Forelimb muscle (tissue), 1 donor: ENCODE measurements at regions not wholly inside any gene's neighbourhood (a gene's known extent, or its start where the extent isn't known, plus 50 kb on each side); places are given as distances from the start of the nearest gene placed in this dataset.

Experiments used
- DNase-seq: peaks from one replicate; pipeline ENCODE4 v3.0.0-alpha.2; 2013; ENCODE audit warnings: low read depth

- no peak for DNase-seq
Measured at GRCh38 chr3:124402791-124403190, 327.5 kb upstream of the UMPS start.

GRCh38 chr3:124404621-124405020 is 325.6 kb upstream of the UMPS start:
- DNase-seq = no peak

DNA sequence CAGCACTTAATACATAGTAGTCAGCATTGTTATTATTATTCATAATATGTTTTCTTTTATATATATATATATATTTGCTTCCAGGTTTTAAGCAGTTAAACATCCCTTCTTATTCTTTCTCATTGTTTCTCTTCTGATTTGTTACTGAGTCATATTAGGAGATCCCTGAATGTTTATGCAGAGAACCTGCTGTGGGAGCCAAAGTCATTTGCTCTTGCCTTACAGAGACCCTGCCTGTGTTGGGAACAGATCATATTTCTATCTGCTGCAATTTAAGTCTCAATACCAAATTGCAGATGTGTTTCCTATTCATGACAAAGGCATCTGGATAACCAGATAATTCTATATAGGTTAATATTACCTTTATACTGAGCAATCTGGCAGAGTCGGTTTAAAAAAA is 323.0 kb upstream of the UMPS start:
- no peak for DNase-seq

DNA sequence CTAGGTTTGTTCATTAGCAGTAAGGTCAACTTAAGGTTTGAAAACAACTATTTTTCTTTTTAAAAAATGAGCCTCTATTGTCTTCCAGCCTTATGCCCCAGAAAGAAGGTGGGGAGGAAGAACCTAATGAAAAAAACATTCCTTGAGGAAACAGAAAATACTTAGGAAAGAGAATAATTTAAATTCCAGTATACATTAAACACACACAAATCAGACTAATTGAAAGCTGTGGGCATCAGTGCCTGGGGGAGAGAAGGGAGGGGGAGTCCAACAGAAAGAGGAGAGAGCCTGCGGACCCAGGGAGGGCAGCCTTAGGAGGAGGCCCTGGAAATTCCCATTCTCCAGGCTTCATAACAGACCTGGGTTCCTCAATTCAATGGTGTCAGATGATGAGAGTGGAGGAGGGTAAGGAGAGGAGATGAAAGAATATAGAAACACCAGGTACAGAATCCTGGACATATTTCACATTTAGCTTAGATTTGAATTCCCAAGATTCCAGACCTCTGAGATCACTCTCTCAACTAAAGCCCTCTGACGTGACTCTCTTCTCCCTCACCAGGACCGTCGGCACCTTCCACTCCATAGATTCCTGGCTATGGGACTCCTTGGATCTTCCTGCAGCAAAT is 320.5 kb upstream of the UMPS start:
- no peak for DNase-seq

DNA sequence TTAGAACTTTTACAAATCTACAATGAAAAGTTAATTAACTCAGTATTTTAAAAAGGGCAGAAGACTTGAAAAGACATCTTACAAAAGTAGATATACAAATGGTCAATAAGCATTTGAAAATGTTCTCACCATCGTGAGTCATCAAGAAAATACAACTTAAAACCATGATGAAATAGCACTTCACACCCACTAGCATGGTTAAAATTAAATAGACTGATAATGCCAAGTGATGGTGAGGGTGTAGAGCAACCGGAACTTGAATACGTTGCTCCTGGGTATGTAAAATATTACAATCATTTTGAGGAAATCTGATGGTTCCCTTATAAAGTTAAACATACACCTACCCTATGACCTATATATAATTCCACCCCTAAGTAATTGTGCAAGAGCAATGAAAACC is 319.8 kb upstream of the UMPS start:
- DNase-seq = no peak

DNA sequence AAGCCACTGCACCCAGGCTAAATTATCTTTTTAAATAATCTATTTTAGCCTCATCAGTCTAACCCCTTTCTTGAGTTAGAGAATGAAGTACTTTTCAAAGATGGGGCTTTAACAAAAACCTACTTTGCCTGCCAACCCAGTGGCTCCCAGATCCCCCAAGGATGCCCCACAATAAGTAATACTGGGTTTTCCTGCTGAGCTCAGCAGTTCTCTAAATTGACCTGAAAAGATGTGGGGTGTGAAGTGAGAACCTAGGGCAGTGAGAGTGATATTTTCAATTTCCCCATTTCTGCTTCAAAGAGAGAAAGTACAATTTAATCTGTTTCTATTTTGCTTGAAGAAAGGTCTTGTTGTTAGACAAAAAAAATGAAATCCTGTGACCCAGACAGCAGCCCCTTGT is 318.5 kb upstream of the UMPS start:
- DNase-seq = no peak

GRCh38 chr3:124412644-124413043 is 317.6 kb upstream of the UMPS start:
- DNase-seq = no peak

GRCh38 chr3:124413393-124413792 is 316.9 kb upstream of the UMPS start:
- DNase-seq = no peak

DNA sequence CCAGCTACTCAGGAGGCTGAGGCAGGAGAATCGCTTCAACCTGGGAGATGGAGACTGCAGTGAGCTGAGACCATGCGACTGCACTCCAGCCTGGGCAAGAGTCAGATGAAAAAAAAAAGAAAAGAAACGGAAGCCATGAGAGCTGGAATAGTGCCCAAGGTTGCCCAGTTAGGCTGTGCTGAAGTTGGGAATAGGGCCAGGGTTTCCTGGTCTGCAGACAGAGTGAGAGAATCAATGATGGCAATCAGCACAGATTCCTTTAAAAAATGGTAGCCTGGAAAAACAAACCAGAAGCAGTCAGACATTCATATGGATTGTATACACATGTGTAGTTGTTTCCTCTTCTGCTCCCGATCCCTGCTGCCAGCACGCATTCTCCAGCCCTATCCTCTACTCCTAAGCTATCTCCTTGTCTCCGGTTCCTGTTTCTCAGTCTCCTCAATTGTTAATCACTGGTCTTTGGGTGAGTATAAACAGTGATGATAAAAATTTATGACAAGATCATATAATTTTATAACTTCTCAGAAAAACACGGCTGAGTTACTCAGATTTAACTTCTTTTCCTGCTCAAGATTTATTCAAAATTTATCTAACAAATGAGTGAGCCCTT is 316.2 kb upstream of the UMPS start:
- DNase-seq = no peak

GRCh38 chr3:124415446-124415960 is 314.7 kb upstream of the UMPS start:
- DNase-seq = no peak

GRCh38 chr3:124419303-124419702 is 310.9 kb upstream of the UMPS start:
- DNase-seq = no peak

DNA sequence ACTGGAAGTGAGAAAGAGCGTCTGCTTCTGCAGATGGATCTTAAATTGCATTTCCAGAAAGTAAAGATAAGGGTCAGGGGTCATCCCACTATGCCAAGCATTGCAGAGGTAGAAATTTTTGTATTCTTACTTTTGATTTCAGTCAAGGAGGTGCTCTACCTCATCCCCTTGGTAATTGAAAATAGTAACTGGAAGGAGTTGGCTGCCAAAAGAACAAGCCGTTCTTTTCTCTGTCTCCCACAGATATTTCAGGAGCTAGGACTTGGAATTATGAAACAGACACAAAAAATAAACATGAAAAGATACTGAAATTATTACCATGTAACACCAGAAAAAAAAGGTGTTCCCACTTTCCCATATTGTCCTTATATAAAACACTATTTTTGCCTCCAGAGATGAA is 309.9 kb upstream of the UMPS start:
- no peak for DNase-seq

GRCh38 chr3:124422805-124423204 is 307.4 kb upstream of the UMPS start:
- DNase-seq = no peak

GRCh38 chr3:124424396-124424795 is 305.9 kb upstream of the UMPS start:
- DNase-seq = no peak

GRCh38 chr3:124425972-124426371 is 304.3 kb upstream of the UMPS start:
- no peak for DNase-seq

DNA sequence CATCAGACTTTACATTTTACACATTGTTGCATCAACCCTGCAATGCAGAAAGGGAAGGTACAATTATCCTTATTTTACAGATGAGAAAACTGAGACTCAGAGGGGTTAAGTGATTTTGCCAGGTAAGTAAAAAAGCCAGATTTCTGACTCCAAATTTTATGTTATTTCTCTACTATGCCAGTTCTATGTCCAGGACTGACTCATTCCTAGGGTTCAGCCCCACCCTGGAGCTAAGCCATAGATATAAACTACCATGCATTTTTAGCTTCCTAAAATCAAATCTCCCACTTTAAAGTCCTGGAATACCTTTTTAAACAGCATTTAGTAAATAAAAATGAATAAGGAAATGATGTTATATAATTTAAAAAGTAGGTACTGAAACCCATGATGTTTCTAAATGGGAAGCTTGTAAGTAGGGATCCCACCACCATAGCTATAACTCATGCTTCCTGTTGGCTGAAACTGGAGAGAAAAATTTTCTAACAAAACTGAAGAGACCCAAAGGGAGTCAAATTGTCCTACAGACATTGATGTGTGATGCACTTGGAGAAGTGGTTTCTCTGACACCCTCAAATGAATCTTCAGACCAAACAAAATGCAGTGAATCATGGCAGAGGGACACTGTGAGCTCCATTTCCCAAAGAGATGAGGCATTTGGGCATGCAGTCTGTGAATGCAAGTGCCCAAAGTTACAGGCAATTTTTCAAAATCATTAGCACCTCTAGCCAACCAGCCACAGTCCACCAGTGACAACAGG is 301.7 kb upstream of the UMPS start:
- no peak for DNase-seq

- no peak for DNase-seq
Measured at GRCh38 chr3:124429129-124429815, 301.0 kb upstream of the UMPS start.

DNA sequence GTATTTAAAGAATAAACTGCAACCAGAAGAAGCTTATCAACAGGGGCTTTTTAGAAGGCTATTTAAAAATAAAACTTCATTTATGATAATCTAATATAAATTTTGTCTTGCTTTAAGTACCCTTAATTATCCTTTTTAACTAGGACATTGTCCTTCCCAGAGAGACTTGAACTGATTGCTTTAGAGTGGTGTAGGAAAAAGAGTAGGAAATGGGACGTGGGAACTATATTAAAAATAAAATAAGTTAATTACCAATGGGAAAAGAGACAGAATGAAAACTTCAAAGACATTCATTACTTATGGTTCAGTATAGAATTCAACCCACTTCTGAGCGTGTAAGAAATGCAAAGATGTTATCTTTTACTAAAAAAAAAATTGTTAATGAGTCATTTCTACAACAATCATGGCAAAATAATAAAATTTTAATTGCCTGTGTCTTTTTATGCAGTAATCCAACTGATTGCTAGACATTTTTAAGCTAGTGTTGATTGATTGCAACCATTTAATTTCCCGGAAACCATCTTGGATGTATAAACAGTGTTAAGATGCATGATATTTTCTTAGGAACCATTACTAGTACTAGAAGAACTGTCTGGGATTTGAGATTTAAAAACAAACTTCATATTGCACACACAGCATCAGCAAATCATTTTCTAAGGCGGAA is 298.8 kb upstream of the UMPS start:
- DNase-seq = no peak

DNA sequence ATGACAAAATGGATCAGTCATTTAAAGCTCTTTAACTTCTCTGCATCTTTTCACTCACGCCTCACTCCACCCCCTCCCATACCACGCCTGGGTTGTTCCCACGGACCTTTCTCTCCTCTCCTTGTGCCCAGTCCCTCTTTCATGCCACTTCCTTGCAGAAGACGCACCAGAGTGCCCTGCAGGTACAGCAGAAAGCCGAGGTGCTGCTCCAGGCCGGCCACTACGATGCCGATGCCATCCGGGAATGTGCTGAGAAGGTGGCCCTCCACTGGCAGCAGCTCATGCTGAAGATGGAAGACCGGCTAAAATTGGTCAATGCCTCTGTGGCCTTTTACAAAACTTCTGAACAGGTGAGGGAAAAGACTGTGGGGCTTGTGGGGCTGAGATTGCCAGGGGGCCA is 296.1 kb upstream of the UMPS start:
- no peak for DNase-seq

GRCh38 chr3:124435467-124435866 is 294.8 kb upstream of the UMPS start:
- no peak for DNase-seq

GRCh38 chr3:124438813-124439212 is 291.4 kb upstream of the UMPS start:
- DNase-seq = no peak

DNA sequence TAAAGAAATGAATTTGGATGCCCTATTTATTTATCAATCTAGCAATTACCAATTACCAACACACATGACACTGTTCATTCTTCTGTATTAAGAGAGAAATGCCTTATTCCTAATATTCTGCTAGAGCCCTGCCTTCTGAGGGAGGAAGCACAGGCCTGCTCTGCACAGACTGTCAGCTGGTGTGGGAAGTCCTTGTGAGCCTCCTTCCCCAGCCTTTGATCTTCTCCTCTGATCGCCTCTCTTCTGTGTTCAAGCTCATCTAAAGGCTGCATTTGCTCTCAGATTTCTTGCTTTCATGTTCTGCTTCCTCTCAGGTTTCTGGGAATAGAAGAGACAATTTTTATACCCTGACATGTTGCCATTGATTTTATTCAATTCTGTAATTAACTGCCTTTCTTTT is 290.6 kb upstream of the UMPS start:
- DNase-seq = no peak
